ENCODE measurements at regions not wholly inside any gene's neighbourhood (a gene's known extent, or its start where the extent isn't known, plus 50 kb on each side); places are given as distances from the start of the nearest gene placed in this dataset.

- DNase-seq (ENCODE audit: low spot score), result no peak
- ChIA-PET POLR2A (no interaction called here), CTCF (ENCODE audit: low intra/inter-chr PET ratio, low total read pairs) (no interaction called here)
- no peak for ATAC-seq
- no peaks in the 10 kb centered on the region for H3K9me3 ChIP-seq (ENCODE audit: low read length)
- FAIRE-seq, result no peak
- in situ Hi-C loops (cut with HindIII; ENCODE audit: extremely low pct_ligation_motif_present, low pct_unique_long_range_greater_than_20kb) (no loop called here), intact Hi-C loops (cut with micrococcal nuclease; ENCODE audit: unreplicated experiment) (no loop called here)
- no peaks in the 10 kb centered on the region for H3K4me1 ChIP-seq (ENCODE audit: insufficient read depth, low read length)
- no peak overlapping the region for H3K9ac ChIP-seq (ENCODE audit: insufficient read depth, low read depth, low read length)
- no peak for TF ChIP-seq RFX5 (IDR thresholded peaks at IDR 0.05; ENCODE audit: low read depth, low read length)
- no peak for TF ChIP-seq HIVEP1 (CRISPR knock-in tag; IDR thresholded peaks at IDR 0.05)
- TF ChIP-seq SAP130 (CRISPR knock-in tag; IDR thresholded peaks at IDR 0.05; ENCODE audit: low read depth), result no peak
- TF ChIP-seq SSRP1 (CRISPR knock-in tag; IDR thresholded peaks at IDR 0.05), result no peak
- no peak for TF ChIP-seq ELF1 (CRISPR knock-in tag; IDR thresholded peaks at IDR 0.05)
- TF ChIP-seq MYNN (CRISPR knock-in tag; IDR thresholded peaks at IDR 0.05; ENCODE audit: low read depth), result no peak
- TF ChIP-seq ZNF678 (CRISPR knock-in tag; IDR thresholded peaks at IDR 0.05), result no peak
- WGBS (ENCODE audit: low lambda C conversion rate), result 26% methylated on average over 7 of the region's 7 CpGs
- H3K4me3 ChIP-seq (replicated peaks in 1 of 3; ENCODE audit: insufficient read depth in 1 of 3, low read depth in 2 of 3, low read length in 3 of 3), result no peak overlapping the region
- peaks cover 3 to 26% of the 10 kb centered on the region in 2 experiments; a peak in 3 of 5 replicates for H3K27me3 ChIP-seq (ENCODE audit: control insufficient read depth in 1 of 2, insufficient read depth in 2 of 2, low read length in 2 of 2)
- BruUV-seq (replicated peaks), result no TSS peak
- no peak overlapping the region for H3K27ac ChIP-seq (ENCODE audit: extremely low read length, insufficient read depth, low read length)
- H3K4me2 ChIP-seq (ENCODE audit: low read depth, low read length), result no peak overlapping the region
- H3K79me2 ChIP-seq (ENCODE audit: insufficient read depth, low read length), result no peaks in the 10 kb centered on the region
- H2AFZ ChIP-seq (ENCODE audit: low read length), result no peak overlapping the region
- H4K20me1 ChIP-seq (ENCODE audit: insufficient read depth, low read length), result no peaks in the 10 kb centered on the region
- no peaks in the 10 kb centered on the region for H3K36me3 ChIP-seq (replicated peaks in 1 of 2; ENCODE audit: control insufficient read depth in 1 of 2, insufficient read depth in 2 of 2, low read length in 2 of 2)
Observed at GRCh38 chr5:168153263-168153875, 138.1 kb upstream of the WWC1 start.

GRCh38 chr5:168153876-168154270 is 137.6 kb upstream of the WWC1 start:
- Histone ChIP-seq H3K9me3 (ENCODE audit: low read length) (no peaks in the 10 kb centered on the region), H3K9ac (ENCODE audit: insufficient read depth, low read depth, low read length) (no peak overlapping the region), H3K4me3 (replicated peaks in 1 of 3; ENCODE audit: insufficient read depth in 1 of 3, low read depth in 2 of 3, low read length in 3 of 3) (no peak overlapping the region), H4K20me1 (ENCODE audit: insufficient read depth, low read length) (no peaks in the 10 kb centered on the region), H3K27me3 (ENCODE audit: control insufficient read depth in 1 of 2, insufficient read depth in 2 of 2, low read length in 2 of 2) (peaks cover 3 to 26% of the 10 kb centered on the region in 2 experiments; a peak in 3 of 5 replicates), H3K79me2 (ENCODE audit: insufficient read depth, low read length) (no peaks in the 10 kb centered on the region), H3K36me3 (replicated peaks in 1 of 2; ENCODE audit: control insufficient read depth in 1 of 2, insufficient read depth in 2 of 2, low read length in 2 of 2) (no peaks in the 10 kb centered on the region), H2AFZ (ENCODE audit: low read length) (no peak overlapping the region), H3K4me2 (ENCODE audit: low read depth, low read length) (no peak overlapping the region), H3K4me1 (ENCODE audit: insufficient read depth, low read length) (no peaks in the 10 kb centered on the region), H3K27ac (ENCODE audit: extremely low read length, insufficient read depth, low read length) (no peak overlapping the region)
- intact Hi-C loops (cut with micrococcal nuclease; ENCODE audit: unreplicated experiment) (no loop called here), in situ Hi-C loops (cut with HindIII; ENCODE audit: extremely low pct_ligation_motif_present, low pct_unique_long_range_greater_than_20kb) (no loop called here)
- WGBS (ENCODE audit: low lambda C conversion rate), result 17% methylated on average over 6 of the region's 6 CpGs
- ChIA-PET CTCF (ENCODE audit: low intra/inter-chr PET ratio, low total read pairs) (no interaction called here), POLR2A (no interaction called here)
- ATAC-seq (no peak), DNase-seq (ENCODE audit: low spot score) (no peak), FAIRE-seq (no peak)
- no TSS peak for BruUV-seq (replicated peaks)
- no peak for TF ChIP-seq SNAPC4 (CRISPR knock-in tag; IDR thresholded peaks at IDR 0.05)
- no peak for TF ChIP-seq ZFP36 (IDR thresholded peaks at IDR 0.05; ENCODE audit: borderline replicate concordance, low read depth, low read length, partially characterized antibody)
- TF ChIP-seq HOXD1 (CRISPR knock-in tag; IDR thresholded peaks at IDR 0.05), result no peak
- TF ChIP-seq GZF1 (CRISPR knock-in tag; IDR thresholded peaks at IDR 0.05), result no peak
- no peak for TF ChIP-seq ZMAT5 (CRISPR knock-in tag; IDR thresholded peaks at IDR 0.05; ENCODE audit: borderline replicate concordance, low read depth)
- TF ChIP-seq ZNF143 (CRISPR knock-in tag; IDR thresholded peaks at IDR 0.05), result no peak
- TF ChIP-seq ZNF607 (CRISPR knock-in tag; IDR thresholded peaks at IDR 0.05; ENCODE audit: borderline replicate concordance), result no peak
